Right lung (tissue), 2 donors: ENCODE measurements at regions not wholly inside any gene's neighbourhood (a gene's known extent, or its start where the extent isn't known, plus 50 kb on each side); places are given as distances from the start of the nearest gene placed in this dataset.

Source experiments
- DNase-seq, 2 donors: peaks; one replicate each; pipeline ENCODE4 v3.0.0-alpha.2; 2013

DNA sequence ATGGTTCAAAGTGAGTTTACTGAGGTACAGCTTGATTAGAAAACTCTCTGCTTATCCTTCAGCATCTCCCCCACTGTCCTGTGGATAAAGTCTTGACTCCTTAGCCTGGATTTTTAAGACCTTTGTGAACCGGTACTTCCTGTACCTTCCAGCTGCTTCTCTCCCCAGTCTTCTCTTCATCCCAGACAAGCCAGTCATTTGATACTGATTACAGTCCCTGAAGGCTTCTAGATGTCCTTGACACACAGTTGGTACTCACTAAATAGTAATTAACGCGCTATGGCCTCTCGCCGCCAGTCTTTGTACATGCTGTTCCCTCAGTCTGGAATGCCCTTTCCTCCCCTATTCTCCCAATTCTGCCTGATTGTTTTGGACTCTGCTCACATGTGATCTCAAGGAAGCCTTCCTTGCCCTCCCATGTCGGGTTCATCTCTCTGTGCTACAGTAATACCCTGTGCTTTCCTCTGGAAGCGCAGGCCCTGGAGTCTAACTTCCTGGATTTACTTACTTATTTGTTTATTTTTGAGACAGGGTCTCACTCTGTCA lies 50.6 kb upstream of the PTGR2 start:
- no peak for DNase-seq

GRCh38 chr14:73797543-73798265 lies 53.9 kb upstream of the PTGR2 start:
- no peak for DNase-seq

DNA sequence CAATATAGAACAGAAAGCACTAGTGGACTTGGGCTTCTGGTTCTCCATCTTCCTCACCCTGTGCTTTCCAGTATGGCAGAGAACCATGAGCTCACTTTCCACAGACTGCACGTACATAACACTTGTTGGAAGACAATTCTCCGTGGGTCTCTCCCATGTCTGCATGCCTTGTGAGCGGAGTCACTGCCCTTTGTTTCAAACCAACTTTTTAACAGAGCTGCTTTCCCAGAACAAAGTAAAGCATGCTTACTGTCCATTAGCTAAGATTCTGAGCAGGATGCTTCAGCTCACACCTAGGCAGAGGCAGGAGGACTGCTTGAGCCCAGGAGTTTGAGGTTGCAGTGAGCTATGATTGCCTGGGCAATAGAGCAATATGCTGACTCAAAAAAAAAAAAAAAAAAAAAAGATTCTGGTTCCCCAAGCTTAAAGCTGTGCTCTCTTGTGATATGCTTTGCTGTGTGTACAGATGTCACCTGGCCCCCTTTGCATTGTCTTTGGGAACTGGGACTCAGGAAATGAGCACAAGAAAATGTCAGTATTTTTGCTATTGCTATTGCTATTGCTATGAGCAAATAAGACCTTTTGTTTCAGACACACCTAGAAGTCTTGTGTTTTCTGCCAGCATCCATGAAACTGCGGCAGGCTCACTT lies 54.6 kb upstream of the PTGR2 start:
- DNase-seq, result no peak

DNA sequence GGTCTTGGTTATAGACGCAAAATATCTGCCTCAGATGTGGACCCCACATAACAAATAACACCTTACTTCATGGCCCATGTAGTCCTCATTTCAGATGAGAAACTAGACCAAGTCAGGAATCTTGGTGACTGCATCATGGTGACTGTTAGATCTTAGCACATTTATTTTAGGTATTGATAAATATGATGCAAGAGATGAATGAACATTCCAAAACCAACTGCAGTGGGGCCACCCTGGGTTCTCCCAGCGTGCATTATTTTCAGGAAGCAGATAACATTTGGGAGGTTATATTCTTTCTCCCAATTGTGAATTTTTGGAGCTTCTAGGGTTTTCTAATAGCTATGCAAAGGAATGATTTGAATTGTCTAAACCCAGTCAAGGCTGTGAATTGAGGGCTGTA lies 55.2 kb upstream of the PTGR2 start:
- DNase-seq, result no peak

- no peak for DNase-seq
These were observed 55.7 kb upstream of the PTGR2 start for GRCh38 chr14:73795974-73796373.

- DNase-seq, result no peak
These were observed 56.2 kb upstream of the PTGR2 start for GRCh38 chr14:73795466-73795865.

DNA sequence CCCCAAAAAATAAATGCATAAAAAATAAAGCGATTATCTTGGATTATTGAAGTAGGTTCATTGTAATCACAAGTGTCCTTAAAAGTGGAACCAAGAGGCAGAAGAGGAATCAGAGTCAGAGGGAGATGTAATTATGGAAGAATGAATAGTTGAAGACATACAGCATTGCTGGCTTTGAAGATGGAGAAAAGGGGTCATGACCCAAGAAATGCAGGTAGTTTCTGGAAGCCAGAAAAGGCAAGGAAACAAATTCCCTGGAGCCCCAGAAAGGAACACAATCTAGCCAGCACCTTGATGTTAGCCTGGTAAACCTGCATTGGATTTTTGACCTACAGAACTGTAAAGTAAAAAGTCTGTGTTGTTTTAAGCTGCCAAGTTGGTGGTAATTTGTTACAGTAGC lies 57.5 kb upstream of the PTGR2 start:
- DNase-seq, result no peak

DNA sequence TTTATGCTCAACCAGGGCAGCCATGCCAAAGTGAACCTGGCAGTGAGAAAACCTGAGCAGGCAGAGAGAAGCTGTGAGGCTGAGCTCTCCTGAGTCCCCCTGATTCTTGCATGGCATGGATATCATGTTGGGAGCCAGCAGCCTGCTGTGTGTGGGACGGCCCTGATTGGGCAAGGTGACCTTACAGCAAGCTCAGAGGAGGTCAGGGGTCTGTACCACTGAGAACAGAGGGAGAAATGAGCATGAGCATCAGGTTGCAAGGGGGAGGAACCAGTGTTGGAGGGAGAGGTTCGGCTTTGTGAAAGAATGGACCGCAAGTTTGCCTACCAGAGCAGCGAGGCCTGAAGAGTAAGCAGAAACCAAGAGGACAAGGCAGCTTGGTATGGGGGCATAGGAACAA lies 59.1 kb upstream of the PTGR2 start:
- no peak for DNase-seq

- DNase-seq, result peak; percentile 75 to 79
These were observed 61.5 kb upstream of the PTGR2 start for GRCh38 chr14:73789989-73790581.

DNA sequence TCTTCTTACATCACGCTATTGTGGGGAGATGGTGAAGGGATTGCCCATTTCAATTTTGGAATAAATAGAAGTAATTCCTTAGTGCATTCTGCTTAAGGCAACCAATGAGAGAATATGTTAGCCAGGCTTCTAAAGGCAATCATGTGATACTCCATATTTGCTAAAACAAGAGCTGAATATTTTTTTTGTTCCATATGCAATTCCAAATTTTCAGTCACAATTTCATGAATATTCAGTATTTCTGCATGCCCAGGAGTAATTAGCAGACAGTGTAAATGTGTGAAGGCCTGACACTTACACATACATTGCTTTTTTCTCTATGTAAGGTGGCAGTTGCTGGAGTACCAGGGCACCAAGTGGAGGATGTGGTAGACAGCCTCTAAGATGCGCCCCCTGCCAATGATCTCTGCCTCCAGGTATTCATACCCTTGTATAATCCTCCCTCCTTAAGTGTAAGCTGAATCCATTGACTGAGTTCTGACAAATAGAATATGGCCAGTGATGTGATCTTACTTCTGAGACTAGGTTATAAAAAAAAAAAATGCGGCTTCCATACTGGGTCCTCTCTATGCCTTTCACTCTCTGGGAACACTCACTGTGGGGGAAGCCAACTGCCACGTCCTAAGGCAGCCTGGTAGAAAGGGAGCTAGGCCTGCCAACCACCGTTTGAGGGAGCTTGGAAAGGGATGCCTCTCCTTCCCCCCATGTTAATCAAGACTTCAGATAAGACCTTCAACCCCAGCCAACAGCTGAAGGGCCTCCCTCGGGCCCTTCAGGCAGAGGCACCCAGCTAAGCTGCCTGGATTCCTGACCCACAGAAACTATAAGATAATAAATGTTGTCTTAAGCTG lies 62.7 kb upstream of the PTGR2 start:
- no peak for DNase-seq

- no peak for DNase-seq
These were observed 63.4 kb upstream of the PTGR2 start for GRCh38 chr14:73788317-73788598.

DNA sequence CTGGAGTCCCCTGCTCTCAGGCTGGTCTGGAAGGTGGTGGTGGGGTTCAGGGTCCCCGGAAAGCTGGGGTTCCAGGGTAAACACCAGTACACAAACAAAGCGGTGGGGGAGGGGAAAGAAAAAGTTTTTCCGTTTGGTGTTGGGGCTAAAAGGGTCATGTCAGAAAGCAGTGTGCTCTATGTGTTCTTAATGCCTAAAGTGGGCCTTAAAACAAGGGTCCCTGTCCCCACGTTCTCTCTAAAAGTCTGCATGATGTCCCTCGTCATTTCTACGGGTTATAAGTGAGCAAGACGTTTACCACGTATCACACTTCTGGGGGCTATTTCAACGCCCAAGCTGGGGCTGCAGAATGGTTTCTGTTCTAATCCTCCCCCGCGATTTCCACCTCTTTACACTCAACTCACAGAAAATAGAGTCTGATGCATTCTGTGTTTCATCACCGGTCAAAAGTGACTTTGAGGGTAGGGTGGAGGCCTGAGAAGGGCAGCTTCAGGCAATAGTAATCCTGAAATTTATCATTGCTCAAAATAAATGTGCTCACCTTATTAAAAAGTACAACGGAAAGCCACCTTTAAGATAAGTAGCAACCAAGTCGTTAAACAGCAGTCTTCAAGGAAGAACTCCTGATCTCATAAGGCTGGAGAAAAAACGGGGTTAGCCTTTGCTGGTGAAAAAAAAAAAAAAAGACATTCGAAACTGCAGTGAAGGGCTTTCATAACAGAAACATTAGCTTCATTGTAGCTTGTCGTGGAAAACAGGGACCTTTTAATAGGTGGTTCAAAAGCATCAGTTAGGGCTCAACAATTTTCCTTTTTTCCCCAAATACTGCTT lies 63.9 kb upstream of the PTGR2 start:
- peak in 1 of 2 donors; percentile 45 for DNase-seq

- peak; percentile 73 to 79 for DNase-seq
These were observed 64.8 kb upstream of the PTGR2 start for GRCh38 chr14:73786636-73787485.

DNA sequence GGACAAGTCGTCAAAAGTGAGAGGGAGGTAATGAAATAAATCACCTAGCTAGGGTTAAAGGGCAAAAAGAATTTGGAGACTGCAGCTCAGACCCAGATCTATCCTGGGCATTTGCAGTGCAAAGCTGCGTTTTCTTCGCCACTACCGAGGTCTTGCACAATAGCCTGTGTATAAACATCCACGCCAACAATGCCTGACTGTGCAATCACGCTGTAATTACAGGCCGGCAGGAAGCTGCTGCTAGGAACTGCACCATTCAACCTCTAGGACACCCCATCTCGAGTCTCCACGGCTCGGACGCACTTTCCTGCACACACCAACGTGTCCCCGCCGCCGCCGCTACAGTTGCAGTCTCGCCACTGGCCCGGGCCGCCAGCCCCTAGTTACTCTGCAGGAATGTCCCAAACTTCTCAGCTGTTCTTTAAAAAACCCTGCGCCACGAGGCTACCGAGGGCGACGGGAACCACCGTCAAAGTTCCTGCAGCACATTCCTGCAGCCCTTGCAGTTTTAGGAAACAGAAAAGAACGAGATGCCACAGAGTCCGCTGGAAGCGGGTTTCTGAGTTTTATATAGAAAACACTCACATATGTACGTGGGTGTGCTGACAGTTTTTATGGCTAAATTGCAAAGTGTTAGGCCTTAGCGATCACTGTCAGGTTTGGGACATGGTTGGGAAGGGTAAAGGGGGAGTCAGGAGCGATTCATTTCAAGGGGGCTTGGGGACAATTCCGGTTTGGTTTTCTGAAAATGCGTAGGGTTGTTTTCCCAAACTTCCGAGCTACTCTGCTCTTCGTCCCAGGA lies 65.6 kb upstream of the PTGR2 start:
- DNase-seq, result peak; percentile 87 to 89

DNA sequence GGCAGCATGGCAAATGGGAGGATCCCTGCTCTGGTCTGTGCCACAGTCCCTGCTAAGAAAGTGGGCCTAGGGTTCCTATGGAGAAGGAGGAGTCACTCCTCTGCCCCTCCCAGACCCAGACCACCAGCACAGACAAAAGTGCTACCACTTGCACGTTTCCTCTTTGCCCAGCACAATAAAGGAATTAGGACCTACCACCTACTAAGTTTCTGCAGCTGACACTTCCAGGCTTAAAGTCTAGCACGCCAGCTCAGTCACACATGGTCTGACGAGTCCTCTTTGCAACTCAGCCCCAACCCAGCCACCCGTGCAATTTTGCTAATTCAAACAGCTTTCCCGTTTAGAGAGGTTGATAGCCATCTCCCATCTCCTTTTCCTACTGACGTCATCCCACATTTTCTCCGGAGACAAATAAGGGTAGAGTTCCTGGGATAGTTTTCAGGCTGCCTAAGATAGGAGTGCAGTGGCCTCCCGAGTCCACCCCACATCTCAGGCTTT lies 66.2 kb upstream of the PTGR2 start:
- peak in 1 of 2 donors; percentile 51 for DNase-seq

- DNase-seq, result no peak
These were observed 66.7 kb upstream of the PTGR2 start for GRCh38 chr14:73784988-73785313.

DNA sequence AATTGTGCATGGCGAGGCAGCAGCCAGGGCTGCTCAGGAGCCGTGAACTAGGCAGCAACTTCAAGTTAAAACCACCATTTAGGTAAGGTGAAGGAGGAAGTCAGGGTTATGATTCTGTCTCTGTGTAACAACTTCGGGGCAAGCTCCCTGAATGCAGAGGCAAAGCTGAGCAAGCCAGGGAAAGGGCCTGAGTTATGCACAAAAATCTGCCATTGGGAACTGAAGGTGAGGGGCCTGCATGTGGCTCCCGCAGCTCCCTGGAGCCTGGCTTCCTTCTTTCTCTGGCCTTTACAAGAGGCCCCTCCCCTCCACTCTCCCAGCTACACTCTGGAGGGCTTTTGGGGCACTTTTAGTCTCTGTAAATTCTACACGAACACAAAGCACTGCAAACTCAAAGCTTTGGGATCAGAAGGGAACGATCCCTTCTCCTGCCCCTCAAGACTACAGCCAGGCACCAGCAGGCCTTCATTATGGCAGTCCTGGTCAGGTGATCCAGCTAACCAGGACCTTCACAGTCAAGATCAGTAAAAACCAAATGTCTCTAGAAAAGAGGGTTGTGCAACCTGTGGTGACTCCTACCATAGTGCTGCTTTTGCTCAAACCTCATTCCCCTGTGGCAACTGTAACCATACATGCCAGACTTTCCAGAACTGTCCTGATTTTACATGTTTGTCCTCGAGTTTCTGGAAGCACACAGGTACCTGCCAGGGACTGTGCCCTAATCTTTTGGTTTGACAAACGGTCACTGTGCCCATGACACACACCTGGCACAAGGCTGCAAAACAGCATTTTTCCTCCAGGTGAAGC lies 67.2 kb upstream of the PTGR2 start:
- DNase-seq, result no peak

GRCh38 chr14:73783107-73783727 lies 68.4 kb upstream of the PTGR2 start:
- no peak for DNase-seq
